NCI-H146 treated with DMSO at 0.1 percent for 48 hours (cell line): ENCODE measurements at regions not wholly inside any gene's neighbourhood (a gene's known extent, or its start where the extent isn't known, plus 50 kb on each side); places are given as distances from the start of the nearest gene placed in this dataset.

Source experiments
- DNase-seq: peaks from one replicate; lab custom pipeline; 2025; ENCODE audit not compliant: unreplicated experiment; lab: John Stamatoyannopoulos, UW

DNA sequence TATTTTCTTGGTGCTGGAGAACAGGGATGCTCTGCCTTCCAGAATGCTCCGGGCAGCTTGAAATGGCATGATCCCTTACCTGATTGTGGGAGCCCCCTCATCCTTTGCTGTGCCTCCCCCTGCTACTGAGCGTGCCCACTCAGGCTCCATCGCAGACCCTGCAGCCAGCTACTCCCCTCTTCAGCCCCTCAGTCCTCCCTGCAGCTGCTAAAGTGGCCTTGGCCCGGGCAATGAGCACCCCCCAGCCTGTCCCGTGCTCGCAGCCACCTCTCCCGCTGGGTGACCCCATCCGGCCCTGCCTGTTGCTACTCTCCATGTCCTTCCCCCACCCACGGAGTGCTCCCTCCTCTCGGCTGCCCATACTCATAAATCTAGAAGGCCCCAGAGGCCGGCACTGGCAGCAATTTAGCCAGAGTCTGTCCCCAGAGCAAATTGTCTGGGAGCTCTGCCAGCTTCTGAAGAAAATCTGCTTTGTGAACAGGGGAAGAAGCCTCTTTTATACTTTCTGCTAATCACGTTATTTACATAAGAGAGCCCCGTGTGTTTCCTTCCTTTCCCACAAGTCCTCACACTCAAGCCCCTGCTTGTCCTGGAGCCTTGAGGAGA is 143.7 kb upstream of the FRMD6 start:
- DNase-seq, result no peak

DNA sequence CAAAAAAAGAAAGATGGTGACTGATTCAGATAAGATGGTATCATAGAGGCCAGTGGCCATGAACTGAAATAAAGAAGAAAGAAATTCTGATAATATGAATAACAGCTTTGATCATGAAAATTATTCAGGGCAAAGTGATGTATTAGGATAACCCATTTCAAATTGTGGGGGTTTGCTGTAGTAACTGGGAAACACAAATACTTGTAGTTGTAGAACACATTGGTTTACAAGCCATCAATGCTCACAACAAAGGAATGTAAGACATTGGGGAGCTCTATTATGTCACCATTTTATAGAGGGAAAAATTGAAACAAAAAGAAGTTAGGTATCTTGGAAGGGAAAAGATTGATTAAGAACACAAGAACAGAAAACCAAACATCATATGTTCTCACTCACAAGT is 140.4 kb upstream of the FRMD6 start:
- DNase-seq, result no peak

DNA sequence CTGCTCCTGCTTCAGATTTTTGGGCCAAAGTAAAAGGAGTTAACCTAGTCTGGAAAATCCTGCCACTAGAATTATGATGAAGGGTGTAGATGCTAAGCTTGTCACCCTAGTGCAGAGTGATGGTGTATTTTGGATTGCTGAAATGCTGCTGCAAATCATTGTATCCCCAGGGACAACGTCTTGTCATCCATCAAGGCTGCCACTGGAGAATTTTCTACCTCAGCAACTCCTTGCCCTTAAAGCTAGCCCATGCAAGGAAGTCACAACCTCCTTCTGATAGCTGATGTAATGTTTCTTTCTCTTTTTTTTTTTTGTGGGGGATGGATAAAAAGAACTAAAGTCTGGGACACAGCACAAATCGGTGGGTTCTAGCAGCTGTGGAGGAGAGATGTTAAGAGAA is 139.4 kb upstream of the FRMD6 start:
- no peak for DNase-seq

DNA sequence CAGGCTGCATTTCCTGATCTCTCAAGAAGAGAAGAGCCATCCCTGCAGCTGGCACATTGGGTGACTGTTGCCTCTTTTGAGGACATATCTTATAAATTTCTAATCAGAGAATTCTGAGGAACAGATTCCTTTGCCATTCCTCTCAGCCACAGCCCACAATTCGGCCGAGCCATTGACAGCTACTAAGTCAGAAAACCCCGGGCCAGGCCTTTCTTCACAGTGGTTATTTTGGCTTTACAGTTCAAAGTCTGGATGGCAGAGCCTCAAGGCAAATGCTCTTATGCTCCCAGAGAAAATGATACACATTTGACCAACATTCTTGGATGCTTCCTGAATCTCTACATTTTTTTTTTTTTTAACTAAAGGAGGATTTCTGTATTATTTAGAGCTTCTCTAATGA is 138.4 kb upstream of the FRMD6 start:
- no peak for DNase-seq

DNA sequence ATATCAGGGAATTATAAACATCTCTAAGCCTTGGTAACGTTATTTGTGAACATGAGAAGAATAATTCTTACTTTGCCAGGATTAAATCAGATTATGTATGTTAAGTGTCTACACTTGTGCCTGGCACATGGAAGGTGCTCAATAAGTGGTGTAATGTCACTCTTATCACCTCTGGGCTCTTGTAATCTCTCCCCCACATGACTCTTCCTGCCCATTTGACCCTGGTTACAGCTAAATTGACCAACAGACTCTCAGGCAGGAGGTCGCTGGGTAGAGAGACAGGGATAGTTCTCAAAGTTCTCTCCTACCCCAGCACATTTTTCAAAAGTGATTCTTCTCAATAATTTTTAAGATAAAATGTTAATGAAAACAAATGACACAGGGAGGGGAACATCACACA is 137.8 kb upstream of the FRMD6 start:
- no peak for DNase-seq

DNA sequence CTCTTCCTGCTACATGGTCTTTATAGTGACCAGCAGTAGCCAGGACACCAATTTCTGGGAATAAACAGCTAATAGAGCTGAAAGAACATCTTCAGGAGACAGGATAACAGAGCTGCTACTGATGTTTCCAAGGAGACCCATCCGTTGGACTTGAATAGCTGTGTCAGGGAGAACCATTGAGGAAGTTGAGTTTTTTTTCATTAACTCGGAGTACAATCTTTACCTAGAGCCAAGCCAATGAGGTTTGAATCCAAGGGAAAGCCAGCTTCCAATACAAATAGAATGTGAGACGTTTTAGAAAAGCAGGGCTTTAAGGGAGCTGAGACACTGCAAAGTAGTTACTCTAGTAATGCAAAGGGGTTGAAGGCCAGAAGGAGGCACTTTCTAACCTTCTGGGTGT is 136.1 kb upstream of the FRMD6 start:
- no peak for DNase-seq

DNA sequence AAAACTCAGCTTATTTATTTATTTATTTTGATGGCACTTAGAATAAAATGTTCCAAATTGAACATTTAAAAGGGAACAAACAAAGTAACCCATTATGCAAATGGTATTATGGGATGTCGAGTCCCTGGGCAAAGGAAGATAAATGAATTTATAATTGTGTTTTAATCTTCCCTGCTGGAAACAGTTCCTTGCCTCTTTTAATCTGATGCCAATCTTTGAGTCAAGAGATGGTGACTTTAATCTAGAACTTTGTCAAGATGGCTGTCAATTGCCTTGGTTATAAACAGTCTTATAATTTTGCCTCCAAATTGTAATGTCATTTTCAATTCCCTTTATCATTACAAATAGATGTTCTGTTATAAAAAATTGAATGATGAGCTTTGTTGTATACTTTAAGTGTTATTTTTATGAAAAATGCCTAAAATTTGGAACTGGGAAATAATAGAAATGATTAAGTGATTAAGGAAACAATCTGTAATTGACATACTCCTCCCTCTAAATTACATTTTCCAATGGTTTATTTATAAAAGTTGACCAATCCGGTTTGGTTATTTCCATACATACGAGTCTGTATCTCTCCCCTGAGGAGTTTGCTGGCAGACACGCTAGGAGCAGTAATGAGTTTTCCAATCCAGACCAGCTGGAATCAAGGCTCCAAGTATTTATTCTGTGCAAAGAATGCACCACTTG is 134.9 kb upstream of the FRMD6 start:
- DNase-seq, result no peak

DNA sequence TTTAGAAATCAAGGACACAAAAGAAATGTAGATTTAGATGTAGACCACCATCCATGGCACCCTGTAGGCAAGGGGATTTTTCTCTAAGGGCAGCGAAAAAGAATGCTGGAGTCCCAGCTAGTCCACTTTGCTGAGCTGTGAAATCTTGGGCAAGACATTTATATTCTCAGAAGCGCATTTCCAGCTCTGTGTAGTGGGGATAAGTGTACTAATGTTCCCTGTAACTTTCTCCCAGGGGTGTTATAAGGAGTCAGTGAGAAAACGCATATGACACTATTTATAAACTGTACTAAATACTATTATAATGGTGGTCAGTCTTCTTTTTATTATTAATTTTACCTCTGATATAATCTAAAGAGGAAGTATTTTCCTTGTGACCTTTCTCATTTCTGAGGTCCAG is 133.4 kb upstream of the FRMD6 start:
- DNase-seq, result no peak

DNA sequence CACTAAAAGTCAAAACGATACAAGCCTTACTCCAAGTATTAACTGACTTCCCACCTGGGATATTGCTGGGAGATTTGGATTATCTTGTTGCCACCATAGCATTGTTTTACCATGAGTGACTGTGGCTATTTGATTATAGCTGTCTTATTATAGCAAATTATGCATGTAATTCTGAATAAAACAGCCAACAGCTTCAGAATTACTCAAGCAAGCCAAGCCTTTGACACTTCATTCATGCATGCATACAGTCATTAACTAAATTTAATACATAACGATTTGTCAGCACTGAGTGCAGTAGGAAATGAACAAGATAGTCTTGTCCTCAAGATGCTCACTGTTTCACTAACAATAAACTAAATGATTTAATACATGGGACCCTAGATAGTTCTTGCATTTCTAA is 133.0 kb upstream of the FRMD6 start:
- no peak for DNase-seq

DNA sequence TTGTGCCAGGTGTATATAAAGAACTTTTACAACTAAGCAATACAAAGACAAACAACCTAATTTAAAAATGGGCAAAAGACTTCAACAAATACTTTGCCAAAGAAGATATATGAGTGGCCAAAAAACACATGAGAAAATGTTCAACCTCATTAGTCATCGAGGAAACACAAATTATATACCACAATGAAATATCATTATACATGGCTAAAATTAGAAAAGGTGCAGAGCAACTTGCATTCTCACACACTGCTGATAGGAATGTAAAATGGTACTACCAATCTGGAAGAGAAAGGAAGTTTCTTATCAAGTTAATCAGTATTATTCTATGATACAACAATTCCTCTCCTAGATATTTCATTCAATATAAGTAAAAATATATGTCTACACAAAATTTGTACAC is 131.6 kb upstream of the FRMD6 start:
- DNase-seq, result no peak

DNA sequence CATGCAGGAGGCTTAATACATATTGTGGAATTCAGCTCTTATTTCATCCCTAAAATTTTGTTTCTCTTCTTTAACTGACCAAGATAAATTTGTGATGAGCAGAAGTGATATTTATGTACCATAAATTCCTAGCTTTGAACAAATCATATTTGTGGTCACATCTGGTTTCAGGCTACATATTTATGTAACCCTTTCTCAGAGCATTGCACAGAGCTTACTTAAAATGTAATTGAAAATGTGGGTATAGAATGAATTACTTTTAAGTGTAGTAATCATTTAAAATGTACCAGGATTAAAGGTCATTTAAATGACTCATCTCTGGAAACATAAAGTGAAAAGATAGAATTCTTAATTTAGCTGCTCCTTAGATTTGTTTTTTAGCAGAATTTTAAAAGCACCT is 129.9 kb upstream of the FRMD6 start:
- DNase-seq, result no peak

DNA sequence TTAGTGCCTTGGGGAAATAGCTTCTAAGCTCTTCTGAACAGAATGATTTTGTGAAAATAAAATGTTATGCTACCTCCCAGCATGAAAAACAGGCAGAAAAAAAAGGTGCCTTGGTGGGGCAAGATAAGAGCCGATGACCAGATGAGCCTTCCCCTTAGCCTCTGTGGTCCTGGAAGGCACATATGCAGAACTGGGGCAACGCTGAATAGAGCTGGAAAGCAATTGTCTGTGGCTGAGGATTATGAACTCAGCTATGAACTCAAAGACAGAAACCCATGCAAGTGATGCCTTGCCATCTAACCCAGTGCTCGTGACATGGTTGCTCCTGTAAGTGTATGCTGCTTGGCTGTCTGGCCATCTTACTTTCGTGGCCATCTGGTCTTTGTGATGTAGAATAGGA is 128.5 kb upstream of the FRMD6 start:
- no peak for DNase-seq

DNA sequence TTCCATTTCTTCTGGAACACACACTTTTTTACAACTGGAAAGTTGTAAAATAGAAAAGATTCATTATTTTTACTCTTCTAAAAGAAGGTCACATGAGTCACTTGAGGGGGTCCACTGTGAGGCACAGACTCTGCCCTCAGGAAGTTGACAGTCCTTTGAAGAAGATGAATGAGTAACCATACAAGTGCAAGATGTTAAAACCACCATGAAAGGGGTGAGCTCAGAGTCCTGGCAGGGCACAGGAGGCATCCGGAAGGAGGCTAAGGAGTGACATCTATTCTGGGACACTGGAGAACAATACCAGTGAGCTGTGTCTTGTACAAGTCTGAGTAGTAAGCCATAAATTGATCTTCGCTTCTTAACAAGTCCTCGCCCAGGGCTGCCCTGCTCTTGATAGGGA is 126.0 kb upstream of the FRMD6 start:
- no peak for DNase-seq

DNA sequence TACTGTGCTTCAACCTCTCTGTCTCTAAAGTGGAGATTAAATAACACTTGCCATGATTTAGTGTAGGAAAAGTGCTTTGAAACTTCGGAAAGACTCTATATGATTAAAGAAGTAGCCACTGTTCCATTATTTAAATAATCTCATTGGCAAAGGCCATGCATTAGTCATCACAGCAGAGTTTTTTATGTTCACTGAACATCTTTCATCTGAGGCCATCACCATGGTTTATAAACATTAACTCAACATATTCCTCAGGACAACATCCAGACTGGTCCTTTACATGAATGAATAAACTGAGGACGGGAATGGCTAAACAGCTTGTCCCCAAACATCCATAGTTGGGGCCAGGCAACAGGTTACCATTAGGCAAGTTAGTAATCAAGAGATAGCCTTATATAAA is 124.6 kb upstream of the FRMD6 start:
- DNase-seq, result no peak

DNA sequence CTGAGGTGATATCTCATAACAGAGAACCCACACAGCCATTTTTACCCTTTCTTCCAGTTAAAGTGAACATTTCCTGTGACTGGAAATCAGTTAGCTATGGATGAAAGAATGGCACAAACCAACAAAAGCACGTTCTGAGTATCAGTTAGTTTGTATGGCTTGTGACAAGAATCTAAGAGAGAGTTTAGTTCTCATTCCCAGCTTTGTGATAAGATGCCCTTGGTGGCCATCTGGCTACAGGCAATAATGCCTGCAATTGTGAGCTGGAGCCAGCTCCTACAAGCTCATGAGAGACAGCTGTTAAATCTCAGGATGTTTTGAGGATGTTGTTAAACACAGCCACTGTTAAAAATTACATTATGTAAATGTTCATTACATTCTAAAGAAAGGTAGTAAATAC is 122.0 kb upstream of the FRMD6 start:
- DNase-seq, result no peak

DNA sequence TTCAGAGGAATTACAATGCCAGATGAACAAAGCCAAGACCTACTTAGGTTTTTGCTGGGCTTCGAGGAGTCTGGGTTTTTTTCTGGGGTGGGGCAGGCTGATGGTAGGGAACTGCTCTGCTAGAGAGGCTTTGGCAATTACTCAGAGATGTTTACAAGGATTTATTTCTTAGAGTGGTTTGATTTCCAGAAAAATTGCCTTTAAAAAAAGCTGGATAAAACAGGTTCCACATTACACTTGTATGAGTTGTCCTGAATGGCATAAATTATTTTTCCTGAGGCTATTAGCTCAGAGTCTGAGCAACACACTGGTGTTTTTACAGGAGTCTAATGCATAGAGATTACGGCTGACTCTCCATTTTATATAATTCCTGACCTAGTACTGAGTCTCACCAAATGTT is 118.5 kb upstream of the FRMD6 start:
- DNase-seq, result no peak

DNA sequence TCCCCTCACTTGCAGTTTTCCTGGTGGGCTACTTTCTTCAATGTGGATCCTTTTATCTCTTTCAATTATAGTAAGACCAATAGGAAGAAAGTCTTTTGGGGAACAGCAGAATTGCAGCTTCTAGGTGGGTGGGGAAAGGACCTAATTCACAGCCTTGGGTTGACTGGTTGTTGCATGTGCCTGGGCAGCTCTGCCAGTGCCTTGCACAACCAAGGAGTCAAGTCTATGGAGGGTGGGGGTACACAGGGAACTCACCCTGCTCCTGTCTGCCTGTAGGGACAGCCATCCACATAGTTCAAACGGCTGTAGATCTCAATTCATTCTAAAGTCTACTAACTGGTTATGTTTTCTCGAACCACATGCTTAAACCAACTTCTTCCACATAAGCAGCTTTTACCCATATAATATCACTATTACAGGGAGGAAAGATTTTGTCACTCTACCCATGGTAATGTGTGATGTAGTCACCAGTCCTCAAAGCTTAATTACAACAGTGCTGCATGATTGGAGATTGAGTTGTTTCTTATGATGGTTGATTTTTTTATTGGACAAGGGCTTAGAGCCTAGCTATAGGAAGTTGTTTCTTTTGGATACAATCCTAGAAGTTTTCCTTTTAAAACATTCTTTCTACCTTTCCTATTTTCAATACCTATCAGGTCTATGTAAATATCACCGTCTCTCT is 117.7 kb upstream of the FRMD6 start:
- DNase-seq, result no peak

DNA sequence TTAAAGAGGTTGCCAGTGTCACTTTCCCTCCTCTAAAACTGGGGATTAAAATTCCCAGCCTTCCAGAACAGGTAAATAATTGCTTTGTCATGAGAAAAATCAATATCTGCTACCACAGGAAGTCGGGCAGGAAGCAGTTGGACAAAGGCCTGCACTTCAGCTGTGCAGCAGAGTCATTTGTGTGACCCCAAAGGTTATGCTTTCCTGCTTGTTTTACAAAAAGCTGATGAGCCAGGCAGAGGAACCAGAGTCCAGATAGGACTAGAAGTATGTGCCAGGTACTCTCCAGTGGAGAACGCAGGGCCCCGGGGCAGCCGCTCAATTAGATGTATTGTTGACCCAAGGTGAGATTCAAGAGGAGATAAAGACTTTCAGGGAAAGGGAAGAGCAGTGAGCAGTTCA is 117.1 kb upstream of the FRMD6 start:
- peak; percentile 7 for DNase-seq

DNA sequence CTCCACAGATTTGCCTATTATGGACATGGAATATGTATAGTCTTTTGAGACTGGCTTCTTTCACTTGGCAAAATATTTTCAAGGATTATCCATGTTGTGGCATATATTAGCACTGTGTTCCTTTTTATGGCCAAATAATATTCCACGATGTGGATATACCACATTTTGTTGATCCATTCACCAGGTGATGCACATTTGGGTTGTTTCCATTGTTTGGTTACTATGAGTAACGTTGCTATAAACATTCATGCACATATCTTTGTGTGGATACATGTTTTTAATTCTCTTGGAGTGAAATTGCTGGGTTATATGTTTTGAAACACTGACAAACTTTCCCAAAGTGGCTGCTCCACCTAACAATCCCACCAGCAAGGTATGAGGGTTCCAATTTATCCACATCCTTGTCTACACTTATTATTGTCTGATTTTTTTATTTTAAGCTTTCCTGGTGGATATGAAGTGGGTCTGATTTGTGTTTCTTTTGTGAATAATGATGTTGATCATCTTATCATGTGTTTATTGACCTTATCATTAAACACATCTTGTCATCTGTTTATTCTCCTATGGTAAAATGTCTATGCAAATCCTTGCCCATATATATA is 116.2 kb upstream of the FRMD6 start:
- DNase-seq, result no peak

DNA sequence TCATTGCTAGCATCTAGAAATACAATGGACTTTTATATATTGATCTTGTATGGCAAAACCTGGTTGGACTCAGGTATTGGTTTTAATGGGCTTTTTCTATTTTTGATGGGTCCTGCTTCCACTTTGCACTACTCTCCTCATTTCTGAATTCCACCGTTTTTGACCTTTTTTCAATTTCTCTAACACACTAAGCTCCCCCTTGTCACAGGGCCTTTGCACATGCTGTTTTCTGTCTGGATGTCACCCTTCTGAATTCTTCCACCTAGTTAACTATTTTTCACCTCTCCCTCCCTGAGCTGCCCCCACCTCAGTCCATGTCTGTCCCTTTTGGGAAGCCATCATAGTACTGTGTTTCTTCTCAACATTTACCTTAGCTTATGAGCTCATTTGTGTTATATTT is 112.7 kb upstream of the FRMD6 start:
- DNase-seq, result no peak

DNA sequence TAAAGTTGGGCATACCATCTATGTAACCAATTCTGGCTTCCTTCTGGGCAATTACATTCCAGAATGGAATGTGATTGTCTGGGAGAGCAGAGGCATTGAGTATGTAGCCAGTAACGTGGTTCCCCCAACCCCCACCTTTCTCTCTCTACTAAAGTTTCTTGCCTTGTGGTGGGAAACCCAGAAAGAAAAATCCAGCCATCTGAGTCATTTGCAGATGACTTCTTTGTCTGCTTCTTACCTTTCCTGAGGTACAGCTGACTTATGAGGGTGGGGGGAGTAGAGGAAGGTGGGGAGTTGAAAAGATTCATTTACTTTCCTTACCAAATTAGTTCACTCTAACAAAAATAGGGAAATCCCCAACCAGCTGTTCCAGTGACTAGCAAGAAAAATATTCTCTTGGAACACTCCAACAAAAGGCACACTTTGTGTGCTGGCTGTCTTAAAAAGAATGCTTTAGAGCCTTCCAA is 112.1 kb upstream of the FRMD6 start:
- DNase-seq, result no peak

DNA sequence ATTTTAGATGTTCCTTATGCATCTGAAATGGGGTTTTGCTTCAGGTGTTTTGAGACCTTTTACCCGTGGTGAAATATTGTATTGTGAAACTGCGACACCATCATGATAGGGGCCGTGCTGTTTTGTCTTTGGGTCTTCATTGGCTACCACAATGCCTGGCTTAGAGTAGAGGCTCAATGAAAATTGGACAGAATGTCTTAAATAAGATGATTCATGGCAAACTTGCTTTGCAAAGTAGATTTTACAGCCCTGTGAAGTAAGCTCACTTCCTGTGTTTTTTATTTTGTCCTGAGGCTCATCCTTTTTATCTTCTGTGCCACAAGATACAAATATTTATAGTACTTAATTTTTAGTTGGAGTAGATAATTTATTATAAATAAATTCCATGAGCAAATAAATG is 111.3 kb upstream of the FRMD6 start:
- no peak for DNase-seq
